Esophagus muscularis mucosa (tissue), 4 donors: ENCODE measurements at regions not wholly inside any gene's neighbourhood (a gene's known extent, or its start where the extent isn't known, plus 50 kb on each side); places are given as distances from the start of the nearest gene placed in this dataset.

Source experiments
- DNase-seq: peaks from one replicate; pipeline ENCODE4 v3.0.0-alpha.2; 2017; ENCODE audit errors: extremely low spot score
- H3K27ac ChIP-seq, 4 donors: fragments of 200-600 bp; sonication (generic); replicated peaks in 1 of 4; 1 replicate in 3 of 4; 2 replicates in 1 of 4; pipeline ENCODE4 v1.5.1; 2016 to 2019; ENCODE audit warnings: mild to moderate bottlenecking in 1 of 4
- H3K27me3 ChIP-seq, 4 donors: fragments of 200-600 bp; sonication (generic); one replicate each; pipeline versions ENCODE4 v1.5.1 to v1.6.0; 2016 to 2019
- H3K36me3 ChIP-seq, 4 donors: fragments of 200-600 bp; sonication (generic); one replicate each; pipeline ENCODE4 v1.5.1; 2016 to 2019
- H3K4me1 ChIP-seq, 4 donors: fragments of 200-600 bp; sonication (generic); one replicate each; pipeline ENCODE4 v1.5.1; 2016 to 2019
- H3K4me3 ChIP-seq, 4 donors: fragments of 200-600 bp; sonication (generic); 1 replicate in 2 of 4; 2 replicates in 2 of 4; pipeline ENCODE4 v1.5.1; 2016 to 2019; ENCODE audit warnings: mild to moderate bottlenecking in 4 of 4, moderate library complexity in 1 of 4
- H3K9me3 ChIP-seq, 4 donors: fragments of 200-600 bp; sonication (generic); 1 replicate in 3 of 4; 2 replicates in 1 of 4; pipeline ENCODE4 v1.5.1; 2016 to 2019
- EP300 ChIP-seq: sonication (generic); formaldehyde crosslinking; IDR thresholded peaks from one replicate; pipeline ENCODE4 v1.6.1; 2017; ENCODE audit warnings: antibody characterized with exemption
- POLR2A ChIP-seq: fragments of 450-650 bp; IDR thresholded peaks from one replicate; pipeline ENCODE4 v1.6.1; 2017; ENCODE audit warnings: antibody characterized with exemption, moderate library complexity, mild to moderate bottlenecking, low read depth
- POLR2AphosphoS5 ChIP-seq, 2 donors: sonication (generic); formaldehyde crosslinking; IDR thresholded peaks; one replicate each; pipeline ENCODE4 v1.6.1; 2017; ENCODE audit warnings: antibody characterized with exemption in 2 of 2
- WGBS: methylation state at CpG from one replicate; pipeline ENCODE4 v1.1.5; 2018; 5-methylcytosine and 5-hydroxymethylcytosine counted together
- intact Hi-C: fragments of 100-400 bp; cut with DNase I; formaldehyde crosslinking; loops from one replicate; pipeline ENCODE4 v1.15.1; 2023
- TF ChIP-seq, protein P1 (sequence below), 3 experiments: fragments of 200-600 bp in 2 of 3; fragments of 450-650 bp in 1 of 3; sonication (generic) in 2 of 3; IDR thresholded peaks; one replicate each; pipeline ENCODE4 v1.5.1; 2017 to 2019; ENCODE audit warnings: antibody characterized with exemption in 3 of 3, mild to moderate bottlenecking in 2 of 3, moderate library complexity in 1 of 3

DNA sequence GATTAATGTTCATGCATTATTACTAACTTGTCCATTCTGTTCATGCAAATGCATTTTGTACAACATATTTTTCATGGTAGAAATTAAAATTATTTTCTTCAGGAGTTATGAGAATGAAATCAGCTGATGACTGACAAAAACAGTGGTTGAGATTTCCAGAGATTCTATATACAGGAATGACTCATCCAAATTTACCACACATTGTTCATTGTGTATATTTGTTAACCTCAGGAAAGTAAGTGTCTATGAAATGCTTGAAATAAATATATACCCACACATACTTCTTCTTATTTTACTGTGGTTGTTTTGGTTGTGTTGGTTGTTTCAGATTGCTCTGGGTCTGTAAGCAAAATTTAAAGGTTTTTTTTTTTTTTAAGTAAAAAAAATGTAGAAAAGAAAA is 108.1 kb upstream of the SP8 start:
- H3K9me3 ChIP-seq: no peaks in the 10 kb centered on the region
- no peak overlapping the region for H3K27ac ChIP-seq
- no peaks in the 10 kb centered on the region for H3K27me3 ChIP-seq
- no peak for DNase-seq
- intact Hi-C loops: no loop called here
- H3K36me3 ChIP-seq: no peaks in the 10 kb centered on the region
- no peaks in the 10 kb centered on the region for H3K4me1 ChIP-seq
- H3K4me3 ChIP-seq: no peak overlapping the region
- TF ChIP-seq POLR2AphosphoS5 (IDR thresholded peaks at IDR 0.05) (no peak), EP300 (no peak), POLR2A (no peak)
- TF ChIP-seq, protein P1, sequence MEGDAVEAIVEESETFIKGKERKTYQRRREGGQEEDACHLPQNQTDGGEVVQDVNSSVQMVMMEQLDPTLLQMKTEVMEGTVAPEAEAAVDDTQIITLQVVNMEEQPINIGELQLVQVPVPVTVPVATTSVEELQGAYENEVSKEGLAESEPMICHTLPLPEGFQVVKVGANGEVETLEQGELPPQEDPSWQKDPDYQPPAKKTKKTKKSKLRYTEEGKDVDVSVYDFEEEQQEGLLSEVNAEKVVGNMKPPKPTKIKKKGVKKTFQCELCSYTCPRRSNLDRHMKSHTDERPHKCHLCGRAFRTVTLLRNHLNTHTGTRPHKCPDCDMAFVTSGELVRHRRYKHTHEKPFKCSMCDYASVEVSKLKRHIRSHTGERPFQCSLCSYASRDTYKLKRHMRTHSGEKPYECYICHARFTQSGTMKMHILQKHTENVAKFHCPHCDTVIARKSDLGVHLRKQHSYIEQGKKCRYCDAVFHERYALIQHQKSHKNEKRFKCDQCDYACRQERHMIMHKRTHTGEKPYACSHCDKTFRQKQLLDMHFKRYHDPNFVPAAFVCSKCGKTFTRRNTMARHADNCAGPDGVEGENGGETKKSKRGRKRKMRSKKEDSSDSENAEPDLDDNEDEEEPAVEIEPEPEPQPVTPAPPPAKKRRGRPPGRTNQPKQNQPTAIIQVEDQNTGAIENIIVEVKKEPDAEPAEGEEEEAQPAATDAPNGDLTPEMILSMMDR (IDR thresholded peaks at IDR 0.05): no peak

DNA sequence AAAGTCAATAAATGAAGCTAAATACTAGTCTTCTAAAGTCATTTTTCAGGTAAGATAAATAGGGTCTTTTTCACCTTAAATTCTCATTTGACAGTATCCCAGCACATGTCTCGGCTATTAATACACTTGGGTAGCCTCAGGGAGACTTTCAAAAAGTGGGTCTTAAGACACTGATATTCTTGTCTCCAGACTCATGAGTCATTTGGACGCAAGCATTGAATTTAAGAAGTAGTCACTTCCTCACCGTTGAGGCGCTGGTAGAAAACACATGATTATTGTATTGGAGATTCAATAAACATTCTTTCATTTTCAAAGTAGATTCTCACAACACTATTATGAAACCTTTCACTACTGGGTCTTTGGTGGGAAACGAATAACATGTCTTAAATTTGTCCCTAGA is 108.9 kb upstream of the SP8 start:
- no peak overlapping the region for H3K4me3 ChIP-seq
- no peaks in the 10 kb centered on the region for H3K4me1 ChIP-seq
- no peak for DNase-seq
- WGBS: 49% methylated on average over 5 of the region's 5 CpGs
- no peak overlapping the region for H3K27ac ChIP-seq
- H3K9me3 ChIP-seq: peaks cover 0 to 6% (median 0%) of the 10 kb centered on the region in 4 donors
- TF ChIP-seq EP300: no peak
- TF ChIP-seq POLR2AphosphoS5 (IDR thresholded peaks at IDR 0.05): no peak
- TF ChIP-seq POLR2A: no peak
- TF ChIP-seq, protein P1 (IDR thresholded peaks at IDR 0.05): no peak
- no peaks in the 10 kb centered on the region for H3K27me3 ChIP-seq
- intact Hi-C loops: no loop called here
- H3K36me3 ChIP-seq: no peaks in the 10 kb centered on the region

DNA sequence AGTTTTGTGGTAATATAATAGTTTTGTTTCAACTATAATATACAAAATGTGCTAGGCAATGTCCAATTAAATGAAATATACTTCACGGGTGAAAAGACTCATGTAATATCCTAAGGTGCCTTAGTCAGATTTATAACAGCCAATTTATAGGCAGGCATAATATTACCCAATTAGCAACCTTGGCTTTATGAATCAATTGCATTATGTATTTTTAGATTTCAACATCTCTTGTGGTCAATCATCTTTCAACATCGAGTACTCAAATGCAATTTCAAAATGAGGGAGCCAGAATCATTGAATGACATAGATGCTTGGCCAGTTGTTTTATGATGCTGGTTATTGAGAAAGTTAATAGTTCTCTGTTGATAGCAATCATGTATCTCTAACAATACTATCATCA is 110.3 kb upstream of the SP8 start:
- Histone ChIP-seq H3K9me3 (peaks cover 0 to 6% (median 0%) of the 10 kb centered on the region in 4 donors), H3K4me3 (no peak overlapping the region), H3K36me3 (no peaks in the 10 kb centered on the region), H3K27me3 (no peaks in the 10 kb centered on the region), H3K4me1 (no peaks in the 10 kb centered on the region), H3K27ac (no peak overlapping the region)
- TF ChIP-seq POLR2A: no peak
- TF ChIP-seq, protein P1 (IDR thresholded peaks at IDR 0.05): no peak
- TF ChIP-seq EP300: no peak
- TF ChIP-seq POLR2AphosphoS5 (IDR thresholded peaks at IDR 0.05): no peak
- intact Hi-C loops: no loop called here
- 70% methylated on average over 2 of the region's 2 CpGs for WGBS
- DNase-seq: no peak

DNA sequence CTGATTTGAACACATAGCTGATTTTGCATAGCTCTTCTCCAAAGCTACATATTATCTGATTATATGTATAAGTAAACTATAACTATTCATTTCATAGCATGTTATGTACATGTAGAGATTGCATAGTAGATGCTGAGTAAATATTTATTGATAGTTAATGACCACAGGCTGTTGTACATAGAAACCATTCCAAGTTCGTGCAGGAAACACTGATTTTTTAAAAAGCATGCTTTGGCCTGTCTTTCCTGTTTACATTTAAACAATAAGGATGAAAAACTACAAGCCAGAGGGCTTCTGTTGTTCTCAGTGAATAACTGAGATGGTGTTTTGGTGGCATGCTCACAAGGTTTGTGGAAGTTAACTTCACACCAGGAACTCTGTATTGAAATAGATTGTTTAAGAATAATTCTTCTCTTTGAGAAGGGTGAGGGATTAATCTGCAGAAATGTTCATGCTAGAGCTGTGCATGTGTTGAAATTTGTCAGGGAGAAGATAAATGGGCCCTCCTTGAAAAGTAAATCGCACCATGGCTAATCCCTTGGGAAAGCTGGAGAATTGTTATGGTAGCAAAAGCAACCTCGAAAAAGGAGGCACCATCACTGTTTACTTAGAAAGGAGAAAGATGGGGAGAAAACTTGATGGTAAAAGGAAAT is 120.2 kb upstream of the SP8 start:
- Histone ChIP-seq H3K36me3 (no peaks in the 10 kb centered on the region), H3K27ac (no peak overlapping the region), H3K4me3 (no peak overlapping the region), H3K4me1 (no peaks in the 10 kb centered on the region), H3K27me3 (no peaks in the 10 kb centered on the region), H3K9me3 (no peaks in the 10 kb centered on the region)
- intact Hi-C loops: no loop called here
- TF ChIP-seq POLR2AphosphoS5 (IDR thresholded peaks at IDR 0.05): no peak
- no peak for DNase-seq
- 24% methylated on average over 3 of the region's 3 CpGs for WGBS

DNA sequence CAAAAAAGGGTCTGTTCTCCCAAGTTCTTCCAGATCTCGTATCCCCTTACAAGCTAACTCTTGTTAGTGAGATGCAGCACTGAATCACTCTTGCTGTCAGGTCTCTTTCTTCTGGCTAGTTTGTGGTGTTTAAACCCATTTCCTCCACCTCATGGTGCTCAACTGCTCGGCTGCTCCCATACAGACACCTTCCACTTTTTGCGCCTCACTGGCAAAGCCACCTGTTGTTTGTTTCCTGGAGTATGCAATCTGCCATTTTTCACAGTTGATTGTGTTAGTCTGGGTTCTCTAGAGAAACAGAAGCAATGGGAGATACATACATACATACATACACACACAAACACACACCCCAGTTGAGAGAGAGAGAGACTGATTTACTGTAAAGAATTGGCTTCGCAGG is 124.4 kb upstream of the SP8 start:
- H3K9me3 ChIP-seq: no peaks in the 10 kb centered on the region
- no peak for DNase-seq
- intact Hi-C loops: no loop called here
- no peak overlapping the region for H3K4me3 ChIP-seq
- TF ChIP-seq, protein P1 (IDR thresholded peaks at IDR 0.05): no peak
- no peak for TF ChIP-seq EP300
- no peak for TF ChIP-seq POLR2AphosphoS5 (IDR thresholded peaks at IDR 0.05)
- TF ChIP-seq POLR2A: no peak
- H3K27ac ChIP-seq: no peak overlapping the region
- H3K27me3 ChIP-seq: no peaks in the 10 kb centered on the region
- WGBS: 71% methylated on average over 3 of the region's 4 CpGs
- H3K4me1 ChIP-seq: no peaks in the 10 kb centered on the region
- no peaks in the 10 kb centered on the region for H3K36me3 ChIP-seq
